HepG2 (cell line): ENCODE measurements at regions not wholly inside any gene's neighbourhood (a gene's known extent, or its start where the extent isn't known, plus 50 kb on each side); places are given as distances from the start of the nearest gene placed in this dataset.

Experiments
- AGO1 ChIP-seq: fragments of 200-400 bp; formaldehyde crosslinking; IDR thresholded peaks from 2 replicates; pipeline ENCODE4 v1.6.1; 2017; ENCODE audit warnings: mild to moderate bottlenecking, low read depth, low read length, moderate library complexity; ENCODE audit not compliant: poor library complexity, severe bottlenecking
- DR1 ChIP-seq: sonication (generic); formaldehyde crosslinking; IDR thresholded peaks from 2 replicates; pipeline ENCODE4 v1.8.0; 2021; ENCODE audit warnings: mild to moderate bottlenecking, missing genetic modification reagents, inconsistent platforms
- DRAP1 ChIP-seq: IDR thresholded peaks from 2 replicates; pipeline ENCODE4 v1.6.1; 2016; ENCODE audit warnings: missing genetic modification reagents, missing compliant biosample characterization
- GPBP1L1 ChIP-seq: sonication (generic); formaldehyde crosslinking; IDR thresholded peaks from 2 replicates; pipeline ENCODE4 v1.5.0; 2020; ENCODE audit warnings: mild to moderate bottlenecking, missing genetic modification reagents
- HIC2 ChIP-seq: sonication (generic); formaldehyde crosslinking; IDR thresholded peaks from 2 replicates; pipeline ENCODE4 v1.9.0; 2022; ENCODE audit warnings: low read depth, missing genetic modification reagents
- HMG20A ChIP-seq: IDR thresholded peaks from 2 replicates; pipeline ENCODE4 v1.6.1; 2016; ENCODE audit warnings: borderline replicate concordance
- KAT2B ChIP-seq: fragments of 150-350 bp; IDR thresholded peaks from 2 replicates; pipeline ENCODE4 v1.6.1; 2014; ENCODE audit warnings: low read depth, low read length, borderline replicate concordance
- KLF15 ChIP-seq: sonication (generic); formaldehyde crosslinking; IDR thresholded peaks from 2 replicates; pipeline ENCODE4 v1.8.1; 2023; ENCODE audit warnings: borderline replicate concordance, mild to moderate bottlenecking, inconsistent platforms, missing genetic modification reagents, mixed read lengths
- KLF6 ChIP-seq: IDR thresholded peaks from 2 replicates; pipeline ENCODE4 v1.8.0; 2016; ENCODE audit warnings: missing biosample characterization, missing genetic modification reagents
- MAFG ChIP-seq: sonication (generic); formaldehyde crosslinking; IDR thresholded peaks from 2 replicates; pipeline ENCODE4 v1.5.1; 2020; ENCODE audit warnings: mild to moderate bottlenecking, missing genetic modification reagents
- MTF1 ChIP-seq: sonication (generic); formaldehyde crosslinking; IDR thresholded peaks from 2 replicates; pipeline ENCODE4 v1.5.0; 2020; ENCODE audit warnings: missing genetic modification reagents
- NCOA5 ChIP-seq: sonication (generic); formaldehyde crosslinking; IDR thresholded peaks from 2 replicates; pipeline ENCODE4 v1.4.0; 2020; ENCODE audit warnings: missing genetic modification reagents
- ONECUT2 ChIP-seq: sonication (generic); formaldehyde crosslinking; IDR thresholded peaks from 2 replicates; pipeline ENCODE4 v1.4.0; 2020; ENCODE audit warnings: missing genetic modification reagents
- RBAK ChIP-seq: sonication (generic); formaldehyde crosslinking; IDR thresholded peaks from 2 replicates; pipeline ENCODE4 v1.5.1; 2020; ENCODE audit warnings: mild to moderate bottlenecking, missing genetic modification reagents
- TRIM22 ChIP-seq: fragments of 450-650 bp; IDR thresholded peaks from 2 replicates; pipeline ENCODE4 v1.6.1; 2017
- ZFP1 ChIP-seq: IDR thresholded peaks from 2 replicates; pipeline ENCODE4 v1.6.1; 2016
- ZFP36L1 ChIP-seq: sonication (generic); formaldehyde crosslinking; IDR thresholded peaks from 2 replicates; pipeline ENCODE4 v1.8.0; 2022; ENCODE audit warnings: mild to moderate bottlenecking, missing genetic modification reagents, moderate library complexity
- ZMYM2 ChIP-seq: sonication (generic); formaldehyde crosslinking; IDR thresholded peaks from 2 replicates; pipeline ENCODE4 v1.8.0; 2022; ENCODE audit warnings: mild to moderate bottlenecking, missing genetic modification reagents
- ZNF230 ChIP-seq: sonication (generic); formaldehyde crosslinking; IDR thresholded peaks from 2 replicates; pipeline ENCODE4 v1.4.0; 2020; ENCODE audit warnings: mild to moderate bottlenecking, missing genetic modification reagents
- ZNF282 ChIP-seq: fragments of 450-650 bp; IDR thresholded peaks from 2 replicates; pipeline ENCODE4 v1.6.1; 2018; ENCODE audit not compliant: partially characterized antibody
- ZNF580 ChIP-seq: IDR thresholded peaks from 2 replicates; pipeline ENCODE4 v1.6.1; 2016; ENCODE audit warnings: low read depth, borderline replicate concordance
- ZNF607 ChIP-seq: sonication (generic); formaldehyde crosslinking; IDR thresholded peaks from 2 replicates; pipeline ENCODE4 v1.5.1; 2020; ENCODE audit warnings: missing genetic modification reagents, mild to moderate bottlenecking, borderline replicate concordance
- ZNF788 ChIP-seq: sonication (generic); formaldehyde crosslinking; IDR thresholded peaks from 2 replicates; pipeline ENCODE4 v1.5.0; 2020; ENCODE audit warnings: mild to moderate bottlenecking, missing genetic modification reagents, borderline replicate concordance
- ZXDC ChIP-seq: sonication (generic); formaldehyde crosslinking; IDR thresholded peaks from 2 replicates; pipeline ENCODE4 v1.5.0; 2020; ENCODE audit warnings: mild to moderate bottlenecking, missing genetic modification reagents

- TF ChIP-seq KLF15 (CRISPR knock-in tag) (no peak), ZNF788 (CRISPR knock-in tag) (no peak), ZNF607 (CRISPR knock-in tag) (no peak), TRIM22 (no peak), RBAK (CRISPR knock-in tag) (no peak), MTF1 (CRISPR knock-in tag) (no peak), GPBP1L1 (no peak), ZNF230 (no peak), ZXDC (CRISPR knock-in tag) (no peak), ZNF580 (no peak), DR1 (CRISPR knock-in tag) (no peak), ZFP1 (CRISPR knock-in tag) (no peak), KLF6 (no peak), KAT2B (no peak), HMG20A (no peak), NCOA5 (CRISPR knock-in tag) (no peak), DRAP1 (CRISPR knock-in tag) (0 out of 2 replicates have a peak, but pooled peaks have one; percentile 38), ZNF282 (peak; percentile 64), MAFG (CRISPR knock-in tag) (no peak), AGO1 (no peak), ZFP36L1 (no peak), HIC2 (CRISPR knock-in tag) (no peak), ZMYM2 (CRISPR knock-in tag) (no peak), ONECUT2 (CRISPR knock-in tag) (no peak)
Measured at GRCh38 chr2:234682492-234683228, 185.8 kb upstream of the ARL4C start (continued).
